H9 (cell line): ENCODE measurements at regions not wholly inside any gene's neighbourhood (a gene's known extent, or its start where the extent isn't known, plus 50 kb on each side); places are given as distances from the start of the nearest gene placed in this dataset.

Experiments
- DNase-seq: peaks from one replicate; pipeline ENCODE4 v3.0.0-alpha.2; 2017
- H2AFZ ChIP-seq: one replicate; pipeline ENCODE4 v1.6.1; 2013; ENCODE audit warnings: mild to moderate bottlenecking, low read length, control low read depth, moderate library complexity
- H2AK5ac ChIP-seq: 2 replicates; pipeline ENCODE4 v1.6.1; 2013; ENCODE audit warnings: low read length, control low read depth, mixed read lengths; ENCODE audit not compliant: insufficient read length
- H2BK120ac ChIP-seq: one replicate; pipeline ENCODE4 v1.6.1; 2013; ENCODE audit warnings: low read depth, mild to moderate bottlenecking, low read length, control low read depth, inconsistent platforms; ENCODE audit not compliant: poor library complexity, severe bottlenecking
- H2BK12ac ChIP-seq: 2 replicates; pipeline ENCODE4 v1.6.1; 2013; ENCODE audit warnings: low read length, control low read depth, mixed read lengths, low read depth; ENCODE audit not compliant: insufficient read length
- H2BK15ac ChIP-seq: 2 replicates; pipeline ENCODE4 v1.6.1; 2013; ENCODE audit warnings: low read depth, low read length, control low read depth
- H2BK20ac ChIP-seq: one replicate; pipeline ENCODE4 v1.6.1; 2013; ENCODE audit warnings: low read depth, mild to moderate bottlenecking, low read length, control low read depth, inconsistent platforms; ENCODE audit not compliant: poor library complexity, severe bottlenecking
- H2BK5ac ChIP-seq: 2 replicates; pipeline ENCODE4 v1.6.1; 2013; ENCODE audit warnings: low read length, control low read depth, mixed read lengths; ENCODE audit not compliant: insufficient read length
- H3K14ac ChIP-seq: 2 replicates; pipeline ENCODE4 v1.6.1; 2013; ENCODE audit warnings: low read length, control low read depth; ENCODE audit not compliant: insufficient read depth
- H3K18ac ChIP-seq: 2 replicates; pipeline ENCODE4 v1.6.1; 2013; ENCODE audit warnings: low read depth, mild to moderate bottlenecking, mixed read lengths, low read length, control low read depth; ENCODE audit not compliant: insufficient read length
- H3K23ac ChIP-seq: 2 replicates; pipeline ENCODE4 v1.6.1; 2013; ENCODE audit warnings: low read length, control low read depth, mixed read lengths, low read depth; ENCODE audit not compliant: insufficient read length
- H3K23me2 ChIP-seq: 2 replicates; pipeline ENCODE4 v1.6.1; 2013; ENCODE audit warnings: low read depth, mild to moderate bottlenecking, mixed read lengths, low read length, control low read depth; ENCODE audit not compliant: insufficient read length, poor library complexity, severe bottlenecking
- H3K27ac ChIP-seq: 2 replicates; pipeline ENCODE4 v1.5.1; 2013; ENCODE audit warnings: low read length, control low read depth, mixed read lengths, low read depth; ENCODE audit not compliant: insufficient read length
- H3K27me3 ChIP-seq: 2 replicates; pipeline ENCODE4 v1.6.1; 2013; ENCODE audit warnings: low read length, control low read depth, inconsistent platforms; ENCODE audit not compliant: insufficient read depth
- H3K4ac ChIP-seq: 2 replicates; pipeline ENCODE4 v1.6.1; 2013; ENCODE audit warnings: low read depth, mild to moderate bottlenecking, control low read depth, inconsistent platforms, low read length, moderate library complexity
- H3K4me1 ChIP-seq: 2 replicates; pipeline ENCODE4 v1.6.1; 2013; ENCODE audit warnings: low read length, control low read depth, inconsistent platforms; ENCODE audit not compliant: insufficient read depth
- H3K4me2 ChIP-seq: 2 replicates; pipeline ENCODE4 v1.6.1; 2013; ENCODE audit warnings: low read length, control low read depth, mixed read lengths; ENCODE audit not compliant: insufficient read length, insufficient read depth
- H3K56ac ChIP-seq: 2 replicates; pipeline ENCODE4 v1.6.1; 2013; ENCODE audit warnings: low read depth, mild to moderate bottlenecking, mixed read lengths, low read length, control low read depth; ENCODE audit not compliant: insufficient read length
- H3K79me1 ChIP-seq: 2 replicates; pipeline ENCODE4 v1.6.1; 2013; ENCODE audit warnings: low read depth, mild to moderate bottlenecking, moderate library complexity, low read length, control low read depth, inconsistent platforms; ENCODE audit not compliant: insufficient read depth, poor library complexity, severe bottlenecking
- H3K79me2 ChIP-seq: 2 replicates; pipeline ENCODE4 v1.6.1; 2013; ENCODE audit warnings: low read length, control low read depth, inconsistent platforms; ENCODE audit not compliant: insufficient read depth
- H3K9ac ChIP-seq: 2 replicates; pipeline ENCODE4 v1.6.1; 2013; ENCODE audit warnings: low read length, control low read depth, mixed read lengths; ENCODE audit not compliant: insufficient read length; ENCODE audit errors: extremely low read depth
- H3K9me3 ChIP-seq: one replicate; pipeline ENCODE4 v1.6.1; 2013; ENCODE audit warnings: low read depth, low read length, inconsistent platforms; ENCODE audit not compliant: control insufficient read depth
- H3T11ph ChIP-seq: one replicate; pipeline ENCODE4 v1.6.1; 2013; ENCODE audit warnings: mild to moderate bottlenecking, low read length, control low read depth, inconsistent platforms
- H4K20me1 ChIP-seq: one replicate; pipeline ENCODE4 v1.6.1; 2013; ENCODE audit not compliant: control insufficient read depth, insufficient read length, insufficient read depth
- H4K5ac ChIP-seq: 2 replicates; pipeline ENCODE4 v1.6.1; 2013; ENCODE audit warnings: low read depth, mild to moderate bottlenecking, mixed read lengths, low read length, control low read depth; ENCODE audit not compliant: insufficient read length
- H4K8ac ChIP-seq: replicated peaks from 2 replicates; pipeline ENCODE4 v1.6.1; 2013; ENCODE audit warnings: low read length, control low read depth, mixed read lengths, low read depth; ENCODE audit not compliant: insufficient read length
- H4K91ac ChIP-seq: 2 replicates; pipeline ENCODE4 v1.6.1; 2013; ENCODE audit warnings: low read depth, mild to moderate bottlenecking, moderate library complexity, mixed read lengths, low read length, control low read depth; ENCODE audit not compliant: insufficient read length
- H3K27ac Mint-ChIP-seq, 3 experiments: 2 replicates in 2 of 3; 3 replicates in 1 of 3; pipeline ENCODE4 v1.8.0; 2020 to 2021; ENCODE audit warnings: mixed read lengths in 3 of 3, mild to moderate bottlenecking in 1 of 3, moderate library complexity in 1 of 3
- H3K27me3 Mint-ChIP-seq: 2 replicates; pipeline ENCODE4 v1.8.0; 2021; ENCODE audit warnings: low read depth, mild to moderate bottlenecking, moderate library complexity, mixed read lengths
- H3K36me3 Mint-ChIP-seq, 3 experiments: 2 replicates in 2 of 3; 3 replicates in 1 of 3; pipeline ENCODE4 v1.8.0; 2020 to 2021; ENCODE audit warnings: low read depth in 3 of 3, mixed read lengths in 3 of 3; ENCODE audit not compliant: insufficient read depth in 1 of 3
- H3K4me1 Mint-ChIP-seq, 2 experiments: 2 replicates each; pipeline ENCODE4 v1.8.0; 2020; ENCODE audit warnings: mixed read lengths in 2 of 2
- H3K4me3 Mint-ChIP-seq, 2 experiments: 2 replicates in 1 of 2; 3 replicates in 1 of 2; pipeline ENCODE4 v1.8.0; 2020 to 2021; ENCODE audit warnings: mild to moderate bottlenecking in 2 of 2, mixed read lengths in 2 of 2, moderate library complexity in 1 of 2
- H3K9me3 Mint-ChIP-seq, 2 experiments: 2 replicates in 1 of 2; 3 replicates in 1 of 2; pipeline ENCODE4 v1.8.0; 2020; ENCODE audit warnings: mild to moderate bottlenecking in 2 of 2, mixed read lengths in 2 of 2, moderate library complexity in 1 of 2
- TF ChIP-seq, protein P1 (sequence below): fragments of 200-600 bp; sonication (generic); conservative IDR thresholded peaks from 3 replicates; pipeline ENCODE4 v1.8.0; 2021; ENCODE audit warnings: antibody characterized with exemption, mild to moderate bottlenecking

- H3K4me3 Mint-ChIP-seq = no peak overlapping the region
- H3K27me3 ChIP-seq = no peaks in the 10 kb centered on the region
- H3K14ac ChIP-seq = no peak overlapping the region
- no peak overlapping the region for H3K9ac ChIP-seq
- no peaks in the 10 kb centered on the region for H3K23me2 ChIP-seq
- H2AFZ ChIP-seq = no peak overlapping the region
- no peaks in the 10 kb centered on the region for H4K20me1 ChIP-seq
- H3K4me2 ChIP-seq = no peak overlapping the region
- no peak overlapping the region for H3K18ac ChIP-seq
- H4K8ac ChIP-seq = no peak overlapping the region
- no peaks in the 10 kb centered on the region for H3K4me1 ChIP-seq
- H3K56ac ChIP-seq = no peak overlapping the region
- no peak for DNase-seq
- H3K4me1 Mint-ChIP-seq = no peaks in the 10 kb centered on the region
- H4K91ac ChIP-seq = no peak overlapping the region
- no peaks in the 10 kb centered on the region for H3K9me3 ChIP-seq
- H3K27ac Mint-ChIP-seq = no peak overlapping the region
- H3K23ac ChIP-seq = no peak overlapping the region
- no peak overlapping the region for H3K27ac ChIP-seq
- no peak overlapping the region for H2BK20ac ChIP-seq
- H3K36me3 Mint-ChIP-seq = no peaks in the 10 kb centered on the region; a peak in 1 of 7 replicates
- H2BK5ac ChIP-seq = no peak overlapping the region
- H3K27me3 Mint-ChIP-seq = no peaks in the 10 kb centered on the region
- H3K79me2 ChIP-seq = no peaks in the 10 kb centered on the region
- H3K9me3 Mint-ChIP-seq = peaks cover 3 to 4% of the 10 kb centered on the region in 2 experiments; a peak in 1 of 5 replicates
- H2BK15ac ChIP-seq = no peak overlapping the region
- no peak overlapping the region for H3K4ac ChIP-seq
- H4K5ac ChIP-seq = no peak overlapping the region
- TF ChIP-seq, protein P1, sequence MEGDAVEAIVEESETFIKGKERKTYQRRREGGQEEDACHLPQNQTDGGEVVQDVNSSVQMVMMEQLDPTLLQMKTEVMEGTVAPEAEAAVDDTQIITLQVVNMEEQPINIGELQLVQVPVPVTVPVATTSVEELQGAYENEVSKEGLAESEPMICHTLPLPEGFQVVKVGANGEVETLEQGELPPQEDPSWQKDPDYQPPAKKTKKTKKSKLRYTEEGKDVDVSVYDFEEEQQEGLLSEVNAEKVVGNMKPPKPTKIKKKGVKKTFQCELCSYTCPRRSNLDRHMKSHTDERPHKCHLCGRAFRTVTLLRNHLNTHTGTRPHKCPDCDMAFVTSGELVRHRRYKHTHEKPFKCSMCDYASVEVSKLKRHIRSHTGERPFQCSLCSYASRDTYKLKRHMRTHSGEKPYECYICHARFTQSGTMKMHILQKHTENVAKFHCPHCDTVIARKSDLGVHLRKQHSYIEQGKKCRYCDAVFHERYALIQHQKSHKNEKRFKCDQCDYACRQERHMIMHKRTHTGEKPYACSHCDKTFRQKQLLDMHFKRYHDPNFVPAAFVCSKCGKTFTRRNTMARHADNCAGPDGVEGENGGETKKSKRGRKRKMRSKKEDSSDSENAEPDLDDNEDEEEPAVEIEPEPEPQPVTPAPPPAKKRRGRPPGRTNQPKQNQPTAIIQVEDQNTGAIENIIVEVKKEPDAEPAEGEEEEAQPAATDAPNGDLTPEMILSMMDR = no peak
- no peaks in the 10 kb centered on the region for H3K79me1 ChIP-seq
- H2BK12ac ChIP-seq = no peak overlapping the region
- no peak overlapping the region for H2BK120ac ChIP-seq
- H2AK5ac ChIP-seq = no peak overlapping the region
- H3T11ph ChIP-seq = no peak overlapping the region
Measured at GRCh38 chr13:37181620-37182019, 76.2 kb upstream of the CSNK1A1L start.
